GM18511 (cell line): ENCODE measurements at regions not wholly inside any gene's neighbourhood (a gene's known extent, or its start where the extent isn't known, plus 50 kb on each side); places are given as distances from the start of the nearest gene placed in this dataset.

Experiments used
- ATAC-seq: cut with Tn5 transposase; IDR thresholded peaks from one replicate; pipeline ENCODE4 v1.9.1; 2021; ENCODE audit warnings: mild to moderate bottlenecking, moderate library complexity; ENCODE audit not compliant: unreplicated experiment

DNA sequence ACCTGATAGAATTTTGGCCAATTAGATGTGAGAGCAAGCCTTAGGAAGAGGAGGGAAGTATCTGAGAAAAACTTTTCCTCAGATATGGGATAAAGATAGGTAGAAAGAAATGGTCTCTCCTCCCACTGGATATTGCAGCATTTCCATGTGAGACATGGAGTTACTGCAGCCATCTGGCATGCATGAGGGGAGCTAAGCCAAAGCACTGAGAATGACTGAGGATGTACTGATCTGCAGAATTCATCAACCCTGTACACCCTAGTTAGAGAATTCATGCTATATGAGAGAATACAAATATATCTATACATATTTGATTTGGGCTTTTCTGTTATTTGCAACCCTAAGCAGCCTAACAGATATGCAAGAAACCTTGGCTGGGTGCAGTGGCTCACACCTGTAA, 52.5 kb upstream of the RPL34 start:
- ATAC-seq: no peak

GRCh38 chr4:108561116-108561515, 59.3 kb upstream of the RPL34 start:
- no peak for ATAC-seq

DNA sequence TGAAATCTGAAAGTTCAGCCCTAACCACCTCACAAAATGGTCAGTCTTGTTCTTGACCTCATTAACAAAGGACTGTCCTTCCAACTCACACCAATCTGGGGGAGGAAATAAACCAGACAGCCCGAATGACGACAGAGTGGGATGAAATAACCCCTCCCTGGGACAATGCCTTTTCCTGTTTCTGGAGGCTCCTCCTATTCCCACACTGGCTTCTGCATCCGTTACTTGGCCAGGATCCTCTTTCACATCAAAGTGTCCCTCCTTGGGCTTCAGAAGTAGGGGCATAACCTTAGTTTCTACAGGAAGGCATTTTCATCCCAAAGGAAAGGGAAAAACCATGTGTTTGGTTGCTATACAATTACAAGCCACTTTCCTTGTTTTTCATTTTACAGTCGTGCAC, 59.8 kb upstream of the RPL34 start:
- ATAC-seq: no peak

DNA sequence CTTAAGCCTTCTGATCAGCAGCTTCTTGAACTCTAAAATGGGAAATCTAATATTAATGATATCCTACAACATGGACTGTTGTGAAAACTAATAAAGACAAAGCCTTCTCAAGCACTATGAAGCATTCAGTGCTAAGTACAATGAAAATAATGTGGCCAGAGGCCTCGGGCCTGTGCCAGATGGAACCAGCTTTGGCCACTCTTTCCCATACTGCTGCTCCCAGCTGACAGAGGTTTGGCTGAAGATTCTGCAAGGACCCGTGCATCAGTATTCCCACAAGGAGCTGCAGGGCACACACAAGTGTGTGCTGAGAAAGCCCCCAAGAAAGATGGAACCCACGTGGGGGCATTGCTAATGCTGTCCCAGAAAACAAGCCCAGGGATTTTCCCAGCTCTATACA, 60.5 kb upstream of the RPL34 start:
- no peak for ATAC-seq

GRCh38 chr4:108559068-108559793, 61.1 kb upstream of the RPL34 start:
- no peak for ATAC-seq

- ATAC-seq: peak; percentile 72
These were observed 63.7 kb upstream of the RPL34 start for GRCh38 chr4:108556588-108557200.

DNA sequence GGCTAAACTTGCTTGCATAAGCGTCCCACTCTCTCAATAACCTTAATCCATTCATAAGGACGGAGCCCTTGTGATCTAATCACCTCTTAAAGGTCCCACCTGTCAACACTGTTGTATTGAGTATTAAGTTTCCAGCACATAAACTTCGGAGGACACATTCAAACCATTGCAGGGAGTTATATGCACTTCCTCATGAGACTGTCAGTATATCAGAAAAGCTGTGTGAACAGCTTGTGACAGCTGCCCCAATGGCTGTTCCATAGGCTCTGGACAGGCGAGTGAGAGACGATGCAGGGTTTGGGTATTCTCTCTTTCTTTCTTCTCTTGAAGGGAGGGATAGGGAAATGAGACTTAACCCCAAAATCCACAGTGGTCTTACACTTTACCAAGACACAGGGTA, 64.2 kb upstream of the RPL34 start:
- no peak for ATAC-seq

- ATAC-seq: no peak
These were observed 64.7 kb upstream of the RPL34 start for GRCh38 chr4:108555701-108556100.

DNA sequence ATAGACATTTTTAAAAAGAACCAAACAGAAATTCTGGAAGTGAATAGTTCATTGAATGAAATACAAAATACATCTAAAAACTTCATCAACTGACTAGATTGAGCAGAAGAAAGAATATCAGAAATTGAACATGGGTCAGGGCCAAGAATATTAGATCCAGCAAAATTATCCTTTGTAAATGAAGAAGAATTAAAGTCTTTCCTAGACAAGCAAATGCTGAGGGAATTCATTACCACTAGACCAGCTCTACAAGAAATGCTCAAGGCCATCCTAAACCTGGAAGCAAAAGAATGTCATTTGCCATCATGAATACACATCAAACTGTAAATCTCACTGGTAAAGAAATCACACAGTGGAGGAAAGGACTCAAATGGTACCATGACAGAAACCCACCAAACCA, 72.7 kb upstream of the RPL34 start:
- ATAC-seq: no peak

DNA sequence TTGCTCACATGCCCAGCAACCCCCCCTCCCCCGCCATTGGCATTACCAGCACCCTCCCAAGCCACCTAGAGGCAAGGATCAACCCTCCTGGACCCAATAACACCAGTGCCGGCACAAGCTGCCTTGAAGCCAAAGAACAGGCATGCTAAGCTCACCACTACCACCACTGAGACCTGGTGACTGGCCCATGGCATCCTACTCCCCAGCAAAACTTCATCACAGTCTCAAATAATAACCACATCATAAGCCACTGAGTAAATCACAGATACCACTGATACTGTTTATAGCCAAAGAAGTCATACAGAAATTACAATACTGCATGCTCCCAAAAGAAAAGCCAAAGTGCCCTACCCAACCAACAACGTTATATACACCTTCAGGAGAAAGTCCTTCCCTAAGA, 73.6 kb upstream of the RPL34 start:
- ATAC-seq: no peak

DNA sequence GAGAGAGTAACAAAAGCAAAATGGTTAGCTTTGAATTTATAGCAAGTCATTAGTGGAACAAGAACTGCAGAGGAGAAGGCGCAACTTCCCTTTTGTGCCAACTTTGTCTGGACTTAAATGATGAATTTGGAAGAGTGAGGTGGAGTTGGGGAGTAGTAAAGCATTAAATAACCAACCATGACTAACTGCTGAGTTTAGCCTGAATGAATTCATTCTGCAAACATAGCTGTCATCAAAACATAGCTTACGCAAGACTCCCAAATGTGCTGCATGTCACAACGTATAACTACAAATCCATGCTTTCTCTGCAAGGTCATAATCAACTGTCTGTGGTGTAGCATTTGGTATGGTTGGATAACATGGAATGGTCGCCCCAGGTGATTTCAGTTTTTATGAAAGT, 75.9 kb upstream of the RPL34 start:
- no peak for ATAC-seq

DNA sequence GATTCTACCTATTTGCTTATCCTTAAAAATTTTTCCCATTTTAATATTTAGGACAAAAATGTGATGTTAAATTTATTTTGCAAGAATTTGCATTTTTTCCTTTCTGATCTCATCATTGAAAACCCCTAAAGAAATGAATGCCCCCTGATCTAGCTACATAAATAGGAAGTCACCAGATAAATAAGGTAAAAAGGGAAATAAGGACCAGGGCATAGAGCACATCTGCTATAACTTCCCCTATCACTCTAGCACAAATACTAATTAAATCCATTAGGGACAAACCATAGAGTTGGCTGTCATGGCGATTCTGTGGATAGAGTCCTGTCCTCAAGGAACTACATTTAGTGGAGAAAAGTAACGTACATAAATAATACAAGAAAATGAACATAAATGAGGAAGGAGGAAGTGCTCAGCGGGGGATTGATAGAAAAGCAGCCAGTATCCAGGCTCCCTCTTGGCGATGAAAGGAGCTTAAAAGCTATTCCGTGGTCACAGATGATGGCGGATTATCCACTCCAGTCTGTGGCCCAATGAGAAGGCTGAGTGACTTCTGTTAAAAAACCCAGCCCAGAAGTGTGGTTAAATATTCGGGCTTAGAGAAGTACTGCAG, 76.9 kb upstream of the RPL34 start:
- no peak for ATAC-seq

- ATAC-seq: peak; percentile 44
These were observed 79.8 kb upstream of the RPL34 start for GRCh38 chr4:108540536-108540935.

DNA sequence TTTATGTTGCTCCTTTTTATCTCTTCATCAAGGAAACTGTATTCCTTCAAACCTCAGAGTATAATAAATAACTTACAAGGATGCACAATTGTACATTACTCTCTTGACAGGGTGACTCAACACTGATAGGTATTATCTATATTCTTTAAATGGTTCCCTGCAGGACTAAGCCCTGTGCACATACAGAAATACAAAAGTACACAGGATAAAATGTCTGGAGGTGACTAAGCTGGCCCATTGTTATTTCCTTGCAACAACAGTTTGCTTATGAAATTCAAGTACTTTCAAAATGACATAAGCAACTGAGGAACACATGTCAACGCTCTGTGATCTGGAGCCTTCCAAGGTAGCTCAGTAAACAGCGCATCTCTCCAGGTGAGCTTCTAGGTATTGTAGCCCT, 83.8 kb upstream of the RPL34 start:
- ATAC-seq: no peak

DNA sequence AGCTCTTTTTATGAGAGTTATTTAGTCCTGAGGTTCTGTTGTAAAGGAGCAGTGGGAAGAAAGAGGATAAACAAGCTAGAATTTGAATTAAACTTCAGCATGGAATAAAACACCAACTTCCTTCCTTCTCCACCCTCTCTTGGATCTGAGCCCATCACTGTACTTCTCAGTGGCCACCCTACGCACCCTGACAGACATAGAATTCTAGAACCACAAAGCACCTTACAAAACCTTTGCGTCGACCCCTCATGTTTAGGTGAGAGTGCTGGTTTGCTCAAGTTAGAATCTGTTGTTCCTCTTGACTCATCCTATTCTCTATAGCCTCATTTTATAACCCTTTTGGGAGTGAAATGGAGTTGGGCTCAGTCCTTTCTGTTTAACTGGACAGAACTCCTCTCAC, 84.6 kb upstream of the RPL34 start:
- ATAC-seq: no peak

GRCh38 chr4:108533876-108534275, 86.5 kb upstream of the RPL34 start:
- no peak for ATAC-seq

DNA sequence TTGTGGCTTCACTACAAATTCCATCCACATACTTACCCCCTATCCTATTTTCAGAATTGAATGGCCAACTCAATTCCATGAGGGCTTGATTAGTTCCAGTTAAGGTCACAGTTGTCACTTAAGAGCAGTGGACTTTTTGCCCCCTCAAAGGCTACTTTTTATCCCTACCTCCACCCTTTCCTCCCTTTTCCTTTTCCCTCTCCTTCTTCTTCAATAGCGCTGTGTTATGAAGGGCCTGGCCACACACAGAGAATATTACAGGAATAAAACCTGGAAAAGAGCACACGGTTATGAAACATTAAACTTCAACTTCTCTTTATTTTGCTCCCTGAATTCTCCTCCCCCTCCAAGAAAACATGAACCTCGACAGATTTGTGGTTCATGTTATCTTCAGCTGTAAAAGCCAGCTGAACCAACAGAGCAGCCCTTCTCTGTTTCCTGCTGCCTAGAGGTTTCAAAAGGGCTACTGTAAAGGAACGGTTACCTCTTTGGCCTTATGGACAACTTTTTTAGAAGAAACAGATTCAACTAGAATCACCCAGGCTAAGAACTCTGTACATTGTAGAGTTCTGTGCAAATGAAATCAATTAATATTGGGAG, 87.0 kb upstream of the RPL34 start:
- ATAC-seq: no peak

- no peak for ATAC-seq
These were observed 87.6 kb upstream of the RPL34 start for GRCh38 chr4:108532738-108533137.

DNA sequence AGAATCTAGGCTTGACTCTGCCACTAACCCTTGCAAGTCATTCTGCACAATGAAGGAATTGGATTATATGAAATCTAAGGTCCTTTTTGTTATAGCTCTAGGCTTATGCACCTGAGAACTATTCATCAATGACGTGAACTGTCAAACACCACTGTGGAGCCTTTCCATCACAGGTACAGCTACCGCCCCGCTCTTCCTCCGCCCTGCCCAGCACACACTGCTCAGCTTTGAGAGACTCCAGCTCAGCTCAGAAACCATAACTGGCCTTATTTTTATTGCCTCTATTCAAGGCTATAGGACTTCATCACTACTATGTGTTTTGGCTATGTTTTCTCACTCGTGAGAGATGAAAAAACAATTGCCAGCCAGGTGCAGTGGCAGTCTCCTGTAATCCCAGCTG, 88.2 kb upstream of the RPL34 start:
- no peak for ATAC-seq

- no peak for ATAC-seq
These were observed 88.9 kb upstream of the RPL34 start for GRCh38 chr4:108531461-108531860.

DNA sequence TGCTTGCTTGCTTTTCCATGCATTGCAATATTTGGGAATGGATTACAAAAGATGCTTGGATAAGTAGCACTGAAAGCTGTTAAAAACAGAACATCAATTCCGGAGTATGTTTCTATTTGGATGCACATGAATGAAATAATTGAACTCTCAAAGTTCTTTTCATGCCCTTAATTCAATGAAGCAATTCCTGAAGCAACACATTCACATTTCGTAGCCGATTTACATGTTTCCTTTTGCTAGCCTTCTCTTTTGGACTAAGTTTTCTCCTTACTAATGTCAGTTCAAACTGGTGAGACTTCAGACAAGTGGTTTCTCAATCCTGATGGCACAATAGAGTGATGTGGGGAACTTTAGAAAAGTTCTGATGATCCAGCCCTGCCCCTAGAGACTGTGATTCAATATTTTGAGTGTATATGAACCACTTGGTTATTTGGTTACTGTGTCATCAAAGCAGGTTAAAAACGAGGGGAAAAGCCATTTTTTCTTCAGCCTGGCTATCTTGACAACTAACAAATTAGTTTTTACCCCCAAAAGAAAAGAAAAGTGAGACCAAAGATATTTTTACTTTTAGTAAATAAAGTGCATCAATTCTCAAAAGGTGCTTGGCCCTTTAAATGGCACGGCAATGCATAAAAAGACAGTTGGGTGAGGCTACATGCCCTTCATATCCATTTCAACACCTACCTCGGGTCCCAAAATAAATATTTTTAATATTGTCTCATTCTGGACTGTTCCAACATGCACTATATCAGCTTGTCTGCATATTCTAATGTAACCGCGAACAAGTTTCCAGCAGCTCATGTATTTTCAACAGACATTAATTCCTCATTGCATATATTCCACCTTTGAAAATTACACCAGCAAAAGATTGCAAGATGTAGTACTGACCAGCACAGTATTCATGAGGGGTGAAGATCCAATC, 90.1 kb upstream of the RPL34 start:
- ATAC-seq: no peak
